ENCODE measurements at regions not wholly inside any gene's neighbourhood (a gene's known extent, or its start where the extent isn't known, plus 50 kb on each side); places are given as distances from the start of the nearest gene placed in this dataset.

DNA sequence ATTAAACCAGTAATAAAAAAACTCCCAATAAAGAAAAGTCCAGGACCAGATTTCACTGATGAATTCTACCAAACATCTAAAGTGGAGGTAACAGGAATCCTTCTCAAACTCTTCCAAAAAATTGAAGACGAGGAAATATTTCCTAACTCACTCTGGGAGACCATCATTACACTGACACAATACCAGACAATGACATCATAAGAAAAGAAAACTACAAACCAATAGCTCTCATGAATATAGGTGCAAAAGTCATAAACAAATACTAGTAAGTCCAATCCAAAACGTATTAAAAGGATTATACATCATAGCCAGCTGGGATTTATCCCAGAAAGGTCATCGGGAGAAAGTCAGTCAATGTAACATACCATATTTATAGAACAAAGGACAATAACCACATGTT is 94.0 kb upstream of the RAB18 start:
- no peak overlapping the region for H3K27ac Mint-ChIP-seq
- TF ChIP-seq, protein P1, sequence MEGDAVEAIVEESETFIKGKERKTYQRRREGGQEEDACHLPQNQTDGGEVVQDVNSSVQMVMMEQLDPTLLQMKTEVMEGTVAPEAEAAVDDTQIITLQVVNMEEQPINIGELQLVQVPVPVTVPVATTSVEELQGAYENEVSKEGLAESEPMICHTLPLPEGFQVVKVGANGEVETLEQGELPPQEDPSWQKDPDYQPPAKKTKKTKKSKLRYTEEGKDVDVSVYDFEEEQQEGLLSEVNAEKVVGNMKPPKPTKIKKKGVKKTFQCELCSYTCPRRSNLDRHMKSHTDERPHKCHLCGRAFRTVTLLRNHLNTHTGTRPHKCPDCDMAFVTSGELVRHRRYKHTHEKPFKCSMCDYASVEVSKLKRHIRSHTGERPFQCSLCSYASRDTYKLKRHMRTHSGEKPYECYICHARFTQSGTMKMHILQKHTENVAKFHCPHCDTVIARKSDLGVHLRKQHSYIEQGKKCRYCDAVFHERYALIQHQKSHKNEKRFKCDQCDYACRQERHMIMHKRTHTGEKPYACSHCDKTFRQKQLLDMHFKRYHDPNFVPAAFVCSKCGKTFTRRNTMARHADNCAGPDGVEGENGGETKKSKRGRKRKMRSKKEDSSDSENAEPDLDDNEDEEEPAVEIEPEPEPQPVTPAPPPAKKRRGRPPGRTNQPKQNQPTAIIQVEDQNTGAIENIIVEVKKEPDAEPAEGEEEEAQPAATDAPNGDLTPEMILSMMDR (IDR thresholded peaks at IDR 0.05; ENCODE audit: unreplicated experiment) = no peak
- H3K9me3 Mint-ChIP-seq = peaks cover 4% of the 10 kb centered on the region
- DNase-seq (ENCODE audit: low spot score in 2 of 2, unreplicated experiment in 2 of 2) = no peak
- no peaks in the 10 kb centered on the region for H3K4me1 Mint-ChIP-seq
- no peaks in the 10 kb centered on the region for H3K27me3 Mint-ChIP-seq (ENCODE audit: low read depth)
- no peak overlapping the region for H3K4me3 Mint-ChIP-seq
- no peaks in the 10 kb centered on the region for H3K36me3 Mint-ChIP-seq

DNA sequence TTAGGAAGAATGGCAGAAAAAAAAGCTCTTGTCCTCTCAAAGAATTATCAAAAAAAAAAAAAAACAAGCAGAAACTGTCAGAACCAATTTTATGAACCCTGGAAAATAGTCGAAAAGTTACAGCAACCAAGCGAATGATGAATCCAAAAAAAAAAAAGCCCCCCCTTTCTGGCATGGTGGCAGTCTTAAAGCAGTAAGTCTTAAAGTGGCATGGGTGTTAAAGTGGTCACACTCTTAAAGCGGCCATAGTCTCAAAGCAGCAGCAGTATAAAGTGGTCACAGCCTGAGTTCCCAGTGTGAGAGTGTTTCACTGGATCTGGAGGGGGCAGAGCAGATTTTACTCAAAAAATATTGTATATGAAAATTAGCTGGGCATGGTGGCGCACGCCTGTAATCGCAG is 96.8 kb upstream of the RAB18 start:
- Mint-ChIP-seq H3K36me3 (no peaks in the 10 kb centered on the region), H3K27me3 (ENCODE audit: low read depth) (no peaks in the 10 kb centered on the region), H3K4me3 (no peak overlapping the region), H3K27ac (no peak overlapping the region), H3K9me3 (peaks cover 4% of the 10 kb centered on the region), H3K4me1 (no peaks in the 10 kb centered on the region)
- DNase-seq (ENCODE audit: low spot score in 2 of 2, unreplicated experiment in 2 of 2) = no peak
- TF ChIP-seq, protein P1 (IDR thresholded peaks at IDR 0.05; ENCODE audit: unreplicated experiment) = no peak

DNA sequence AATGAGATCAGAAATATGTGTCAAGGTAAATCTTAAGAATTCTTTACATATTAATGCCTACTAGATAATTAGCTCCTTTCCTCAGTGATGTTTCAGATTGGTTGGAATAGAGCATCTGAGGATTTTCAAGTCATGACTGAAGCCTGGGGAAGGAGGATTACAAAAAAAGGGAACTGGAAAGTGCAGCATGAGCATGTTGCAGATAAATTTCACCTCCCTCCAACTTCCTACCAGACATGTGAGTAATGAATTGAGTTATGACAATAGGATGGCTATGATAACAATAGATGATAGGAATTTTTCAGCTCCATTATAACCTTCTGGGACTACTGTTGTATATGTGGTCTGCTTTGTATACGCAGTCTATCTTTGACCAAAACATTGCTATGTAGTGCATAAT is 104.2 kb upstream of the RAB18 start:
- Mint-ChIP-seq H3K36me3 (no peaks in the 10 kb centered on the region), H3K9me3 (no peaks in the 10 kb centered on the region), H3K4me1 (no peaks in the 10 kb centered on the region), H3K4me3 (no peak overlapping the region), H3K27me3 (ENCODE audit: low read depth) (peaks cover 5% of the 10 kb centered on the region), H3K27ac (no peak overlapping the region)
- DNase-seq (ENCODE audit: low spot score in 2 of 2, unreplicated experiment in 2 of 2) = no peak
- TF ChIP-seq, protein P1 (IDR thresholded peaks at IDR 0.05; ENCODE audit: unreplicated experiment) = no peak

DNA sequence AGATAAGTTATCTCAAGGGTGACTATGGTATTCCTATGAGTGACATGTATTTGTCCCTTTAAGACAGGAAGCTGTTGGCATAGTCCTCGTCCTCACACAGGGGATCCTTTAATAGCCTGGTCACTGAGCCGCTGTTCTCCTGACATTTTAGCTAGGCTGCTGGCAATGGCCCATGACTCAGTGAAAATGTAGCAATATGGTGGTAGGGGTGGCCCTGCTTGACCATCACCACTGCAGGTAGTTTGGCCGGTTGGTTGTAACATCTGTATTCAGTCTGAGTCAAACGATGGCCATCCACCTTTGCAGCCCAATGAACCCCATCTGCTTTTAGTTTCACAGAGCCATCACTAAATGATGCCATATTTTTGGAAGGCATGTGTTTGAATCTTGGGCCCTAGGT is 110.1 kb upstream of the RAB18 start:
- no peak for DNase-seq (ENCODE audit: low spot score in 2 of 2, unreplicated experiment in 2 of 2)
- Mint-ChIP-seq H3K4me1 (no peaks in the 10 kb centered on the region), H3K27ac (no peak overlapping the region), H3K9me3 (peaks cover 15% of the 10 kb centered on the region), H3K36me3 (no peaks in the 10 kb centered on the region), H3K27me3 (ENCODE audit: low read depth) (peaks cover 7% of the 10 kb centered on the region), H3K4me3 (no peak overlapping the region)
- TF ChIP-seq, protein P1 (IDR thresholded peaks at IDR 0.05; ENCODE audit: unreplicated experiment) = no peak

- no peak for DNase-seq (ENCODE audit: low spot score in 2 of 2, unreplicated experiment in 2 of 2)
- Mint-ChIP-seq H3K4me1 (no peaks in the 10 kb centered on the region), H3K36me3 (no peaks in the 10 kb centered on the region), H3K4me3 (no peak overlapping the region), H3K9me3 (peaks cover 15% of the 10 kb centered on the region), H3K27ac (no peak overlapping the region), H3K27me3 (ENCODE audit: low read depth) (peaks cover 13% of the 10 kb centered on the region)
- TF ChIP-seq, protein P1 (IDR thresholded peaks at IDR 0.05; ENCODE audit: unreplicated experiment) = no peak
These were observed 111.5 kb upstream of the RAB18 start for GRCh38 chr10:27392606-27393005.

GRCh38 chr10:27391916-27392315 is 112.2 kb upstream of the RAB18 start:
- no peak for DNase-seq (ENCODE audit: low spot score in 2 of 2, unreplicated experiment in 2 of 2)
- H3K36me3 Mint-ChIP-seq = no peaks in the 10 kb centered on the region
- no peak overlapping the region for H3K27ac Mint-ChIP-seq
- TF ChIP-seq, protein P1 (IDR thresholded peaks at IDR 0.05; ENCODE audit: unreplicated experiment) = no peak
- H3K27me3 Mint-ChIP-seq (ENCODE audit: low read depth) = peaks cover 13% of the 10 kb centered on the region
- no peak overlapping the region for H3K4me3 Mint-ChIP-seq
- peaks cover 15% of the 10 kb centered on the region for H3K9me3 Mint-ChIP-seq
- H3K4me1 Mint-ChIP-seq = no peaks in the 10 kb centered on the region
